ENCODE measurements at regions not wholly inside any gene's neighbourhood (a gene's known extent, or its start where the extent isn't known, plus 50 kb on each side); places are given as distances from the start of the nearest gene placed in this dataset.

DNA sequence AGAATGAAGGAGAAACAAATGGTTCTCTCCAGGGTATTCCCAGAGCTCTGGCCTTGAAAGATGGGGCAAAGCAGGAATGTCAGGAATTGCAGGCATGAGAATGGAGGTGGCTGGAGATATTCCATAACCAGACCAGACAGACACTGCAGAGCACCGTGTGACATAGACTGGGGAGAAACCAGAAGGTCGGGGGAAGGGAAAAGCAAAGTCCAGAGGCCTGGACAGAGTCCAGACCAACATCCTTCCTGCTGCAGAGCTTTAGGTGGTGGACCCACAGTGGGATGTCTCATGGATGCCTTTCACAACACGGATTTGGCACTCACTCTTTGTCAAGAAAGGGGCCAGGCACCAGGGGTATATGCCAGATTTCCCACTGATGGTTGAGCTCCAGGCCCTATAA is 177.2 kb upstream of the INHBA start:
- H3K4me3 ChIP-seq (ENCODE audit: low read length) = no peak overlapping the region
- no peak for DNase-seq (ENCODE audit: low read depth, low spot score)

- H3K4me3 ChIP-seq (ENCODE audit: low read length) = no peak overlapping the region
- no peak for DNase-seq (ENCODE audit: low read depth, low spot score)
These were observed 176.5 kb upstream of the INHBA start for GRCh38 chr7:41879403-41879802.

- no peak overlapping the region for H3K4me3 ChIP-seq (ENCODE audit: low read length)
- DNase-seq (ENCODE audit: low read depth, low spot score) = no peak
These were observed 175.7 kb upstream of the INHBA start for GRCh38 chr7:41878309-41879295.

DNA sequence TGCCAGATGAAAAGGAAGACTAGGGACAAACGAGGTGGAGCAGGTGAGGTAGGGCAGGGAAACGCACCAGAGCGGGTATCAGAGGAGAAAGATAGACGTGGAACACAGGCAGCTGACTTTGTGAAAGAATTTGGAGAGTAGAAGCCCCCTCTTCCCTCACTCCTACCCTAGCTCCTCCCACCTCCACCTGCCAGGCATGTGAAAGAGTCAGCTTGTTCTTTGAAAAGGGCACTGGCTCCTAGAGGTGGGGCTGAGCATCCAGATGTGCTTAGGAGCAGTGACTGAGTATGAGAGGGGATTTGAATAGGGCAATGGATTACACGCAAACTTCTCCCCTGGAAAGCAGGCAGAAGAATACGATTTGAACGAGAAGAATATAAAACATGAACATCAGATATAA is 174.2 kb upstream of the INHBA start:
- DNase-seq (ENCODE audit: low read depth, low spot score) = no peak
- no peak overlapping the region for H3K4me3 ChIP-seq (ENCODE audit: low read length)

DNA sequence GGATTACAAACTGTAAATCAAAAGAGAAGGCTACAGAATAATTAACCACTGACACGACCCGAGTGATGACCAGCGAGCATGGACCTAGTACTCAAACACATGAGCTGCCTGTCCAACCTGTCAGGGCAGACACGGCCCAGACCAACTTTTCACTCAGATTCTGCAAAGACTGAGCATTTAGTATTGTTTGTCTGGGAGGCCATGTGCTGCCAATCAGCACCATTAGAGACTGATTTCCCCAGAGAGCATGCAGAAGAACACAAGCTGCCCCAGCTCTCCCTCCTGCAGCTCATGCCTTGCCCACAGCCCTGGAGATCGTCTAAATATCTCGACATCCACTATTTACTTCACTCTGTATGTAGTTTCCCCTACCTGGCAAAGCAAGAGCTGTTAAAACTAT is 172.6 kb upstream of the INHBA start:
- no peak for DNase-seq (ENCODE audit: low read depth, low spot score)
- no peak overlapping the region for H3K4me3 ChIP-seq (ENCODE audit: low read length)

DNA sequence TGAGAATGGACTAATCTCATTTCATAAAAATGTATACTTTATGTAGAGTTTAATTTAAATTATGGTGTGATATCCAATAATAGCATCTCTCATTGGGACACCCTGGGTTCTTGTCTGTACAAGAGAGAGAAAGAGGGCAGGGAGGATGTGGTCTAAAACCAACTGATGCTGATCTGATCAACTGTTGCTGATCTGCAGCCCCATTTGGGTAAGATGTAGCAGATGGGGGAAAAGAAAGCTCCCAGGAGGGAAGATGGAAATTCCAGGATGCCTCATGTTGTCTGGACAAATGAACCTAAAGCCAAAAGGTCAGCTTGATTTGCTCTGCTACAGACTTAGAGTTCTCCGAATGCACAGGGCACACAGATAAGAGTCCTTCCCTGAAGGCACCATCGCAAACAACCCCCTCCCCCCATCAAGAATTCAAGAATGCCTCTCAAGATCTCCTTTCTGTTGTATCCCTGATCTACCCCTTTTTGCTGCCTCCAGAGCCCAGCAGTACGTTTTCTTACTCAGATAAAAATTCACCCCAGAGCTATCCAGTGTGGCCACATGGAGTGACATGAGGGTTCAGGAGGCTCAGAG is 171.4 kb upstream of the INHBA start:
- no peak overlapping the region for H3K4me3 ChIP-seq (ENCODE audit: low read length)
- DNase-seq (ENCODE audit: low read depth, low spot score) = peak; percentile 5

GRCh38 chr7:41873741-41874140 is 170.9 kb upstream of the INHBA start:
- DNase-seq (ENCODE audit: low read depth, low spot score) = no peak
- no peak overlapping the region for H3K4me3 ChIP-seq (ENCODE audit: low read length)

GRCh38 chr7:41872966-41873365 is 170.1 kb upstream of the INHBA start:
- no peak overlapping the region for H3K4me3 ChIP-seq (ENCODE audit: low read length)
- DNase-seq (ENCODE audit: low read depth, low spot score) = no peak

DNA sequence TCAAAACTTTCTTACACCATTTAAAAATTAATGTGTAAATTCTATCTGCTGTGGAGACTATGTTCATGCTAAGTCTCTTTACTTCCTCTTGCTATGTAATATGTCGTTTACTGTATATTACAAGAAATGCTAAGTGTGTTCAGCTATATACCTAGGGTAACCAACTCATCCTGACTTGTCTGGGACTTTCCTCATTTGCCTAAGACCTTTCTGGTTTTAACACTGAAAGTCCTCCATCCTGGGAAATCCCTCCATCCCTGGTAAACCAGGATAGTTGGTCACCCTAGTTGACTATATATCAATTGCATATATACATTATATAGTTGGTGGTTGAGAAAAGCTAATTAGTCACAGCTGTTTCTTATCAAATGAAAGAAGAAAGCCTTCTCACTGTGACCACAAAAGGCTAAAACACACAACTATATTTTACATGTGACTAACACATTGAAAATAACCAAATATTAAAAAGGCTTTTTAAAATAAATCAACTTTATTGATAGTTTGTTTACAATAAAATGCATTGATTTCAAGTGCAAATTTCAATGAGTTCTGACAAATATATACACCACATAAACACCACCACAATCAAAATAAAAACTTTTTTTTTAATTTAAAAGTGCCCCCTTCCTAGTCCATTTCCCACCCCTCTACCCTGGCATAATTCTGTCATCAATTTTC is 167.7 kb upstream of the INHBA start:
- no peak for DNase-seq (ENCODE audit: low read depth, low spot score)
- H3K4me3 ChIP-seq (ENCODE audit: low read length) = no peak overlapping the region

DNA sequence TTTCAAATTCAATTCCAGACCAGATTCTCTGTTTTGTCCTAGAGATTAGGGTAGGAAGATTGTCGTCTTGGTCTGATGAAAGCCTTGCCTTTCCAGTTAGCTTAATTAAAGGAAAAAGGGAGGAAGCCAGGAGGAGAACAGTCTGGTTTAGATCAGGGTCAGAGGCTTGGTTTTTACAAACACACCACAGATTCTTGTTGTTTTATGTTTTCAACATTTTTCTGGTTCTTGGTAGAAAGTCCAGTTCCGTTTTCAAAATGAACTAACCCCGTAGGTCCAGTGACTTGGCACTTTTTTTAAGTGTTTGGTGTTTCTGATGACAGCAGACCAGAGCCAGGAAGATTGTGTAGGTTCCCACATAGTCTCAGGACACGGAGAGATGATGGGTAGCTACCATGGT is 167.1 kb upstream of the INHBA start:
- DNase-seq (ENCODE audit: low read depth, low spot score) = no peak
- H3K4me3 ChIP-seq (ENCODE audit: low read length) = no peak overlapping the region

DNA sequence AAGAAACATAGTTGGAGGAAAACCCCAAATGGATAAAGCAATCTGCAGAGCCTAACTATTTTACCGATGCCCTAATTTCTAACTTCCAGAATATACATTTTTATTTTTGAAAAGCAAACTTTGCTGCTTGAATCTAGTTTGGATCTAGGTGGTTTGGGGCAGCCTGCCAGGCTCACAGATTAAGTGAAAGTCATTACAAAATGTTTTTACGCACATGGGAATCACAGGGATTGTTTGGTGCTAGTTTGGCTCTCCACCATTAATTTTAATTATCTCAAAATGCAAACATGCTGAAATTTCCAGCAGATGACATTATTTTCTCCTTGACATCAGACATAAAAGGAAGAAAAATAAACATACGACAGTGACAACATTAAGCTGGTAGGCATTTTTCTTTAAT is 166.7 kb upstream of the INHBA start:
- no peak overlapping the region for H3K4me3 ChIP-seq (ENCODE audit: low read length)
- DNase-seq (ENCODE audit: low read depth, low spot score) = no peak

DNA sequence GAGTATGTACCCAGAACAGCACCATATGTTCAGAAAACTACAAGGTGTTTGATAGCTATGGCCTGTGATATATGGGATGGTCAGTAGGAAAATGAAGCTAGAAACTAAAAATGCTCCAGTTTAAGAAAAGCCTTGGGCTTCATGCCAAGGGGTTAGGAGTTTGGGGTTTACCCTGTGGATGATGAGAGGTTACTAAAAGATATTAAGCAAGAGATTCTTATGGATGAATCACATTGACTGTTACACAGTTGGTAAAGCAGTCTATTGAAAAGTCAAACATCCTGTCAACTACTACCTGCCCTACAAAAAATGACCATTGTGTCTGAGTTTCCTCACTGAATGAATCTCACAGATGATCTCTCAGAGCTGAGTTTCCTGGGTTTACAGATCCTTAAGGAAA is 166.2 kb upstream of the INHBA start:
- no peak for DNase-seq (ENCODE audit: low read depth, low spot score)
- H3K4me3 ChIP-seq (ENCODE audit: low read length) = no peak overlapping the region

GRCh38 chr7:41867639-41868280 is 164.9 kb upstream of the INHBA start:
- no peak for DNase-seq (ENCODE audit: low read depth, low spot score)
- H3K4me3 ChIP-seq (ENCODE audit: low read length) = no peak overlapping the region

DNA sequence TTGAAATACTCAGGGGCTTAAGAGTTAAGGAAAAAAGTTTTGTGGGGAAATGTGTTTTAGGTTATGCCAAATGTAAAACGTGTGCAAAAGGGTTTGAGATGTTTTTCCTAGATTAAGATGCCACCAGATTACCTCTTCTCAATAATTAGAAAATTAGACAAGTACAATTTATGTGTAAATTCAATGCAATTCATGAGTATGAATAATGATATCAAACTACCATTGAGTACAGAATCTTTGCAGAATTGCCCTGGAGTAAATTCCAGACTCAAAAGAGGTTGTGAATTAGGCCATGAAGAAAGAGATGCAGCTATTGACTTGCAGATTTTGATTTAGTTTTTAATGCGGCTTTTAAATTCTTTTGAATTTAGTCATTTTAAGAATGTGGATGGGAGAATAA is 159.4 kb upstream of the INHBA start:
- H3K4me3 ChIP-seq (ENCODE audit: low read length) = no peak overlapping the region
- no peak for DNase-seq (ENCODE audit: low read depth, low spot score)

DNA sequence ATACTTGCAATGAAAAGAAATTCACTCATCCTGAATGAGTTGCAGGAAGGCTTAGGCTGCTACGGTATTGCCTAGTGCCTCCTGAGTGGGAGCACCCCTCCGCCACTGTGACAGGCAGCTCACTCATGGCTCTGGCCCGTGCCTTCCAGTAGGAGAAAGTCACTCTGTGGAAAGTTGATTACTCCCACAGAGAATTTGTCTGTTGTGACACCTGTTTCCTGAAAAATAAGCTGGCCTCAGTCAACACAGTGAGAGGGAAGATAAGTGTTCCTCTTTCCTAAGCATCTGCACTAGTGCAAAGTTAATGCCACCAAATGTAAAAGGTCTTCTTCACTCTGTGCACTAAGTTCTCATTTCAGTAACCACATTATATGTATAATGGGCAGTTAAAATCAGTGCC is 158.8 kb upstream of the INHBA start:
- no peak for DNase-seq (ENCODE audit: low read depth, low spot score)
- no peak overlapping the region for H3K4me3 ChIP-seq (ENCODE audit: low read length)

DNA sequence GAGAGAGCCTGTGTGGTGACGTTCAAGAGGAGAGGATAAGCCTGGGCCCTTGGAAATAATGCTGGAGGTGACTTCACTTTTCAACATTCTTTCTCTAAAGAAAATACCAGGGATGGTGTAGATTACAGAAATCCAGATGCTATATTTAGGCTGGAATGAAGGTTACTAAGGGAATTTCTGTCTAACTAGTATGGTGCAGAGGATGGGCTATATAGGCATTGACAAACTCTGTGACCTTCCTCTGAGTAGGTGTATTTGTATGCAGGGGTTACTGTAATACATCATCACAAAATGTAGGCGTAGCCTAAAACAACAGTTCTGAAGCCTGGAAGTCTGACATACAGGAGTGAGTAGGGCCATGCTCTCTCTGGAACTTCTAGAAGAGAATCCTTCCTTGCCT is 155.3 kb upstream of the INHBA start:
- no peak for DNase-seq (ENCODE audit: low read depth, low spot score)
- no peak overlapping the region for H3K4me3 ChIP-seq (ENCODE audit: low read length)

- DNase-seq (ENCODE audit: low read depth, low spot score) = no peak
- H3K4me3 ChIP-seq (ENCODE audit: low read length) = no peak overlapping the region
These were observed 152.9 kb upstream of the INHBA start for GRCh38 chr7:41855798-41856197.

DNA sequence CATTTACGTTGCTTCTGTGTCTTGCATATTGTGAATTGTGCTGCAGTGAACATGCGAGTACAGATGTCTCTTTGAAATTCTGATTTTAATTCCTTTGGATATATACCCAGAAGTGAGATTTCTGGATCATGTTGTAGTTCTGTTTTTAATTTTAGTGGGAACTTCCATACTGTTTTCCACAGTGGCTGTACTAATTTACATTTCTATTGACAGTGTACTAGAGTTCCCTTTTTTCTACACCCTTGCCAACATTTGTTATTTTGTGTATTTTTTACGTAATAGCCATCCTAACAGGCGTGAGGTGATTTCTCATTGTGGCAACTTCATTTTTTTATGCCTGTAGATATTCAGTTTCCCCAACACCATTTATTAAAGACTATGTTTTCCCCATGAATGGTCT is 144.7 kb upstream of the INHBA start:
- no peak overlapping the region for H3K4me3 ChIP-seq (ENCODE audit: low read length)
- no peak for DNase-seq (ENCODE audit: low read depth, low spot score)

DNA sequence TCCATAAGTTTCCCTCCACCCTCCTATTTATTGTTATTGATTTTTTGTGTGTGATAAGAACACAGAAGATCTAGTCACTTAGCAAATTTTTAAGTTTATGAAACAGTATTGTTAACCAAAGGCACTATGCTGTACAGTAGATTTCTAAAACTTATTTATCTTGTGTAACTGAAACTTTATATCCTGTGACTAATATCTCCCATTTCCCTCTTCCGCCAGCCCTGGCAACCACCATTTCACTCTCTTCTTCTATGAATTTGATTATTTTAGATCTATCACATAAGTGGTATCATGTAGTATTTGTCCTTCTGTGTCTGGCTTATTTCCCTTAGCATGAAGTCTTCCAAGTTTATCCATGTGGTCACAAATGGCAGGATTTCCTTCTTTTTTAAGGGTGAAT is 144.3 kb upstream of the INHBA start:
- no peak for DNase-seq (ENCODE audit: low read depth, low spot score)
- no peak overlapping the region for H3K4me3 ChIP-seq (ENCODE audit: low read length)

DNA sequence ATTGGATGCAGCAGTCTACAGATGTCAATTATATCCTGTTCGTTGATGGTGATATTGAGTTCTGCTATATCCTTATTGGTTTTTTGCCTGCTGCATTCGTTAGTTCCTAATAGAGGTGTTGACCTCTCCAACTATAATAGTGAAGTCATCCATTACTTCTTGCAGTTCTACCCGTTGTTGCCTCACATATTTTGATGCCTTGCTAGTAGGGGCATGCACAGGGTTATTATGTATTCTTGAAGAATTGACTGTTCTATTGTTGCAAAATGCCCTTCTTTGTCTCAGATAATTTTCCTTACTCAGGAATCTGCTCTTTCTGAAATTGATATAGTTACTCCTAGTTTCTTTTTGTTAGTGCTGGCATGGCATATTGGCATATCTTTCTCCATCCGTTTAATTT is 140.1 kb upstream of the INHBA start:
- no peak for DNase-seq (ENCODE audit: low read depth, low spot score)
- H3K4me3 ChIP-seq (ENCODE audit: low read length) = no peak overlapping the region
